Anterior cingulate cortex (tissue), 58 donors: ENCODE measurements at regions not wholly inside any gene's neighbourhood (a gene's known extent, or its start where the extent isn't known, plus 50 kb on each side); places are given as distances from the start of the nearest gene placed in this dataset.
"Not testable (repeated sequence)": the region's sequence is repeated elsewhere in the genome, so short reads cannot be mapped to it uniquely, and the experiment has no call there.

ENCODE experiments used
- DNase-seq, 58 donors: peaks; one replicate each; lab custom pipeline; 2025; lab: John Stamatoyannopoulos, UW

DNA sequence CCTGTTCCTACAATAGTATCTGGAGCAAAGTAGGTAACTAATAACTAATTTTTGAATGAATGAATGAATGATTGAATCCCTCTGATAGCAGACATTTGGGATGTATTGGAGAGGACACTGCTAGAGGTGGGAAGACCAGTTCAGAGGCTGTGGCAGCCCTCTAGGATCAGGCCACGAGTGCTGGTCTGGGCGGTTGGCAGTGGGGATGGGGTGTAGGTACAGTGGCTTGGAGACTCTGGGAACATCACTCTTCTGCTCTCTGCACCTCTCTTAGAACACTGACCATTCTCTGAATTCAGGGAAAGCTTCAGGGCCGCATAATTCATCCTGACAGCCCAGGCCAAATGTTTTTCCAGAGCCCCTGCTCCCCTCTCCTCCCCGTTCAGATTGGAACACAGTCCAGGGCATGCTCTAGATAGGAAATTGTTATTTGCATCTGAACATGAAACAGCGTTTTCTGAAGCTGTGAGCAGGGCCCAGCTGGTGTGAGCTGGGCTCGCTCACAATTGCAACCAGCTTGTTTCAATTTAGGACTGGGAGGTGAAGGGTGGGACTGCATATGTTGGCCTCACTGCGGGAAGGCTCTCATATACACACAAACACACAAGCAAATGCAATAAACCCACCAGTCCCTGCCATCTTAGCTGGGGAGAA, 253.1 kb upstream of the USP24 start:
- DNase-seq, result no peak

- DNase-seq, result no peak
Observed at GRCh38 chr1:55466921-55467320, 251.8 kb upstream of the USP24 start.

DNA sequence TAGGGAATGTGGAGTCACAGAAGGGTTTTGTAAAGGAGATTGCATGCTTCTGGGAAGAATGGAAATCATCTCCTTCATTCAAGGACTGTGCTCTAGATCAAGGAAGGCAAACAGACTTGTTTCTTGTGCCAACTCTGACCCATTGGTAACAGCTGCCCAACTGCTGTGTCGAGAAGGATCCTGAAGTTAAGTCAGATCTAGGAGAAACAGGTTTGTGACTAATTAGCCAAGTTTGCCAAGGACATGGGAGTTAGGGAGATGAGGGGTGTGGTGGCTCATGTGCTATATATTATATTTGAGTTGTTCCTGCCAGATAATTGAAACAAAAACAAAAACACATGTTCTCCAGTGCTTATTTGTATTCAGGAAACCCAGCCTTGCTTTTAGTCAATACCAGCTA, 251.2 kb upstream of the USP24 start:
- DNase-seq, result no peak

- DNase-seq, result no peak
Observed at GRCh38 chr1:55464550-55464949, 249.4 kb upstream of the USP24 start.

GRCh38 chr1:55463814-55464475, 248.8 kb upstream of the USP24 start:
- no peak for DNase-seq

DNA sequence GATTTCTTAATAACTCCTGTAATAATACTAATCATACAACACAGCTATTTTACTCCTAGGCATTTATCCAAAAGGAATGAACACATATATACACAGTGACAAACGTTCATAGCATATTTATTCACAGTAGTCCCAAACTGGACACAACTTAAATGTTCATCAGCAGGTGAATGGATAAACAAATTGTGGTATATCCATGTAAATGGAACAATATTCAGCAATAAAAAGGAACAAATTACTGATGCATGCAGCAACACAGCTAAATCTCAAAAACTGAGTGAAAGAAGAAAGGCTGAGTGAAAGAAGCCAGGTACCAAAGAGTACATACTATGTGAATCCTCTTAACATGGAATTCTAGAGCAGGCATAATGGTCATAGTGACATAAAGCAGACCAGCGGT, 242.7 kb upstream of the USP24 start:
- DNase-seq, result no peak

DNA sequence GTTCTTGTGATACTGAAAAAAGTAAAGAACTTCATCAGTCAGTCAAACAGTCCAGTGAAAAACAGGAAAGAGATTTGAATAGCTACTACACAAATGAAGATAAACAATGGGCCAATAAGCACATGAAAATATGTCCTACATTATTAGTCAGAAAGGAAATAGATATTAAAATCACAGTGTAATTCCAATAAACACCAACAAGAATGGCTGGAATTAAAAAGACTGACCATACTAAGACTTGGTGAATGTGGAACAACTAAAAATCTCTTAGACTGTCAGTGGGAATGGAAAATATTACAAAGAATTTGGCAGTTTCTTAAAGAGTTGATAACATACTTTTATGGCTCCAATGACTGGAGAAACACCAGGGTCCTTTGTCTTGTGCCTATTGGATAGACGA, 241.8 kb upstream of the USP24 start:
- DNase-seq, result no peak

DNA sequence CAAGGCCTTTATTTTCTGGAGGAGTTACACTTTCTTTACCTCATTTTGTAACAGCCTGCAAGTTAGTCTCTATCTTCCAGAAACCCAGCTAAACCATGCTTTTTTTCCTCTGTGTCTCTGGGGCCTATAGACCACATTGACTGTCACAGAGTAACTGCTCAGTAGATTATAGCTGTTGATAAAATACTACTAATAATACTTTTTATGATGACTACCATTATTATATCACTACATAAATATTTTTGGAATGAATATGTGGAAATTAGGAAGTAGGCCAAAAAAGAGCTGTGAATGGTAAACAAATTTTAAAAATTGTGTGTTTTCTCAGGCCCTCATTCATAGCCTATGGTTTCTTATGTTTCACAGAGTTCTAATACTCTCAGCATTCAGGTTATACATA, 233.1 kb upstream of the USP24 start:
- no peak for DNase-seq

DNA sequence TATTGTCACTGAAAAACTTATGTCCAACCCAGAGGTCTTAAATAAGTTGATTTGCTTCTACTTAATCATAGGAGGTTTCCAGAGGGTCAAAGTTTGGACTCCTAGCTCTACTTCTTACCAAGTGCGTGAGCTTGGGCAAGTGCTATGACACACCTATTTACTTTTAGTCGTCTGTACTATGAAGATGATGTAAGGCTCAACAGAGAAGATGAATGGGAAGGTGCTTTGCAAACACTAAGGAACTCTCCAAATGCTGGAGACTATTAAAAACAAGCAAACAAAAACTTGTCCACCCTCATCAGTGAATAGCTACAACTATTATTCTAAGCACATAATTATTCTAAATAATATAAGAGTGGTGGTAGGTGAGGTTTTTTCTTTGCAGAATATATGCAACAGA, 232.3 kb upstream of the USP24 start:
- no peak for DNase-seq

GRCh38 chr1:55446351-55446750, 231.2 kb upstream of the USP24 start:
- DNase-seq, result no peak

DNA sequence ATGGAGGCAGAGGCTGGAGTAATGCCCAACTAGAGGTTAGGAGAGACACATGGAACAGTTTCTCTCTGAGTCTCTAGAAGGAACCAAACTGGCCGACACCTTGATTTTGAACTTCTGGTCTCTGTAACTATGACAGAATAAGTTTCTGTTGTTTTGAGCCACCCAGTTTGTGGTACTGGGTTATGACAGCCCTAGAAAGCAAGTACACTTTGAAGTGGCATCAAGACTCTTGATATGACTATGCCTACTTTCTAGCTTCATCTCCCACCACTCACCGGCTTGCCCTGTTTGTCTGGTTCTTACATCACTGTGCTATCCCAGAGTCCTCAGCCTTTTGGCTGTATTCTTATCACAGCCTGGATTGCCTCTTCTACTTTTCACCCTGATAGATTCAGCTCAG, 230.3 kb upstream of the USP24 start:
- DNase-seq, result no peak

DNA sequence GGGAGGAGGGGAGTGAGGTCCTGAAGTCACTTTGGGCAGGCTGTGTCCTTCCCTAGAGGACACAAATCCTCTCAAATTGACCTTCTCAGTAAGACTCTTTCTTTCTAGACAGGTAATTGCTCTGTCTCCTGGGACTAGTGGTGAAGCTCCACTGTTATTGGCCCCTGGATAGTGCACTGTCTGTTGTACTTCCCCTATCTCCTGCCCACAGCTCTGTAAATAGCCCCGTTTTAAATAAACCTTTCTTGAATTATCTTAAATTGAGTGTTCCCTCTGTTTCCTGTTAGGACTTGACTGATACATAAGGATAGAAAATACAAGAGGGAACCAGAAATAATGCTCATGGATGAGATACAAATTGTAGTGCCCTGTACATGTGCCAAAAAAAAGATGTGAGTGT, 229.5 kb upstream of the USP24 start:
- no peak for DNase-seq

- peak in 4 of 58 donors; percentile 0 to 13 (median 5) for DNase-seq
Observed at GRCh38 chr1:55443175-55443915, 228.2 kb upstream of the USP24 start.

- no peak for DNase-seq
Observed at GRCh38 chr1:55441489-55441888, 226.3 kb upstream of the USP24 start.

- DNase-seq, result no peak
Observed at GRCh38 chr1:55437692-55438091, 222.5 kb upstream of the USP24 start.

GRCh38 chr1:55430720-55431119, 215.6 kb upstream of the USP24 start:
- not testable (repeated sequence) for DNase-seq

DNA sequence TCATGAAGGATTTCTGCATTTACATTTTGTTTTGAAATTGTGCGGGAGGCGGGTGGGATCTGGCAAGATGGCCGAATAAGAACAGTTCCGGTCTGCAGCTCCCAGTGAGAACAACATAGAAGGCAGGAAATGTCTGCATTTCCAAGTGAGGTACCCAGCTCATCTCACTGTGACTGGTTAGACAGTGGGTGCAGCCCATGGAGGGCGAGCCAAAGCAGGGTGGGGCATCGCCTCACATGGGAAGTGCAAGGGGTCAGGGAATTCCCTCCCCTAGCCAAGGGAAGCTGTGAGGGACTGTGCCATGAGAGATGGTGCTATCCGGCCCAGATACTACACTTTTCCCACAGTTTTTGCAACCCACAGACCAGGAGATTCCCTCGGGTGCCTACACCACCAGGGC, 215.0 kb upstream of the USP24 start:
- not testable (repeated sequence) for DNase-seq

DNA sequence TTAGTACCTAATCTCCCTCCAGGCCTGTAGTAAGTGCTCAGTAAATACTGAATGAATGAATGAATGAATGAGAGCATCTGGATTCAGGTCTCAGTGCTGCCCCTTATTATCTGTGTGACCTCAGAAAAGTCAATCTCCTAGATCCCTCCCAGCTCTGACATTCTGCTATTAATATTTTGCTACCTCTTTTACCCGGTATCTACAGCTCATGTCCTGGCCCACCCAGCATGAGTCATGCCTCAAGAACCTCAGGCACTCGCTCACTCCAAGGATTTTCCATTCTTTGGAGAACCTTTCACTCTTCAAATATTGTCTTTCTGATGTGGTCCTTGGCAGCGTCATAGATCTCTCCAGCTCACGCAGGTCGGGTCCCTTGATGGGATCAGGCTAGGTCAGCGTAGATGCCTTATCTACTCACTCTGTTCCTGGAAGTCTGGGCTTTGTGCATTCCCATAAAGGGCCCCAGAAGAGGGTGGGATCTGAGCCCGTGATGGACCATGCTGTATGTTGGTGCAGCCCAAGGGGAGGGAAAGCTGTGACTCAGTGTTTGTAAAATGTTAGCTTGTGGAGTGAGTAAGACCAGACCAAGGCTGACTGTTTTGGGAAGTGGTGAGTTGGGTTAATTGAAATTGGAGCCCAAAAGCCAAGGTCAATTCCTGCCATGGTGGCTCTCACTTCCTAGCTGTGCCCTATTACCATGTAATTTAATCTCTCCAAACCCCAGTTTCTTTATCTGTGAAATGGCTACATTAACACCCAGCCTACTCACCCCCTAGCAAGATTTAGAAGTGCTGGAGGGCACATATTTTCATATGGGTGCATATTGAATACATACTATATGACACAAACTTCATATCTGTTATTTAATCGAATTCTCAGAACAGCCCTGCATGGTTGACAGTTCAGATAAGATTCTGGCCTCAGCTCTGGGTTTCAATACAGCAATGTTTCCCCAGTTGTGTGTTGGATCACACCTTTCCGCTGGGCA, 214.1 kb upstream of the USP24 start:
- no peak for DNase-seq

GRCh38 chr1:55428231-55428630, 213.1 kb upstream of the USP24 start:
- DNase-seq, result no peak

DNA sequence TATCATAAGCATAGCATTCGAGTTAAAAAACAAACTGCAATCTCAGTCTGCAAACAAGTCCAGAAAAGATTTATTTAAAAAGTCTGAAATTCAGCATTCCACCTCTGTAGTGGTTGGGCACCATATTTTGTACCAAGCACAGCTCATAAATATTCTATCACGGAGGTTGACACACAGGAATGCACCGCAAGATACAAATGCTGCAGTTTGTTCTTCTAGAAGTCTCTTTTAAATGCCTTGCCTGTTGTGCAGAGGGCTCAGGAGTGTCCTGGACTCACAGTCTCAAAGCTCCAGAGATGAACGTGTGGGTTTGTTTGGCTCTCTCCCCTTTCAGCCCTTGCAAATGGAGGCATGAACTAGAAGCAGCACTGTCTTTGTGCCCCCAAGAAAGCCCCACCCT, 212.4 kb upstream of the USP24 start:
- no peak for DNase-seq

DNA sequence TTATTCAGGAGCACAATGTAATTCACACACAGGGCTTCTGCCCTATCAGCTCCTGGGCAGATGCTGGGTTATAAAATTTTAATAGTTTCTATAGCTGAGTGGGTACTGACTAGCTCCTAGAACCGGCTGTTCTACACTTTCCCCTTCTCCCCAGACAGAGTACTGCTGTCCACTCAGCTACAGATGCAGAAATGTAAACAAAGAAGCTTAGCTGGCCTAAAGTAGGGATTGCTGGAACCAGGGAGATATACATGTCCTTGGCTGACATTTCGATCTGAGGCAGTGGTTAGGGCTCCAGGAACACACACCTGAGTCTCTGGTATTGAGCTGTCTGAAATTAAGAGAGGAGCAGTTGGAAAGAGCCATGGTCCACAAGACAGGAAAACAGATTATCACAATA, 211.5 kb upstream of the USP24 start:
- no peak for DNase-seq
